HEK293T (cell line): ENCODE measurements at regions not wholly inside any gene's neighbourhood (a gene's known extent, or its start where the extent isn't known, plus 50 kb on each side); places are given as distances from the start of the nearest gene placed in this dataset.

Experiments
- CTCF ChIA-PET: fragments of 350-600 bp; formaldehyde crosslinking; extraction: SDS; loops from one replicate; lab custom pipeline; 2021; ENCODE audit warnings: antibody characterized with exemption, inconsistent platforms; lab: Yijun Ruan, JAX
- POLR2A ChIA-PET: fragments of 350-600 bp; formaldehyde crosslinking; extraction: SDS; loops from one replicate; lab custom pipeline; 2020; ENCODE audit warnings: antibody characterized with exemption, inconsistent platforms; lab: Yijun Ruan, JAX
- DNase-seq: peaks from one replicate; pipeline ENCODE4 v3.0.0; 2012; ENCODE audit warnings: mixed read lengths; ENCODE audit errors: extremely low spot score
- ARNT ChIP-seq: fragments of 450-650 bp; IDR thresholded peaks from 2 replicates; pipeline ENCODE4 v1.6.1; 2017; ENCODE audit warnings: mild to moderate bottlenecking
- BHLHE40 ChIP-seq: fragments of 450-650 bp; IDR thresholded peaks from 2 replicates; pipeline ENCODE4 v1.6.1; 2016; ENCODE audit warnings: mild to moderate bottlenecking, moderate library complexity, borderline replicate concordance
- CTBP1 ChIP-seq: fragments of 450-650 bp; IDR thresholded peaks from 2 replicates; pipeline ENCODE4 v1.6.1; 2016; ENCODE audit warnings: borderline replicate concordance
- ELF4 ChIP-seq: fragments of 450-650 bp; IDR thresholded peaks from 2 replicates; pipeline ENCODE4 v1.6.1; 2017; ENCODE audit warnings: antibody characterized with exemption
- FOXA1 ChIP-seq: fragments of 450-650 bp; IDR thresholded peaks from 2 replicates; pipeline ENCODE4 v1.6.1; 2016; ENCODE audit warnings: mild to moderate bottlenecking
- FOXK2 ChIP-seq: fragments of 450-650 bp; IDR thresholded peaks from 2 replicates; pipeline ENCODE4 v1.6.1; 2016; ENCODE audit warnings: mild to moderate bottlenecking
- FOXM1 ChIP-seq: fragments of 450-650 bp; IDR thresholded peaks from 2 replicates; pipeline ENCODE4 v1.6.1; 2017; ENCODE audit warnings: mild to moderate bottlenecking, borderline replicate concordance
- HDGF ChIP-seq: fragments of 450-650 bp; IDR thresholded peaks from 2 replicates; pipeline ENCODE4 v1.6.1; 2017; ENCODE audit warnings: antibody characterized with exemption, borderline replicate concordance
- L3MBTL2 ChIP-seq: fragments of 450-650 bp; conservative IDR thresholded peaks from 2 replicates; pipeline ENCODE4 v1.6.1; 2016; ENCODE audit warnings: mild to moderate bottlenecking
- LEF1 ChIP-seq: fragments of 450-650 bp; IDR thresholded peaks from 2 replicates; pipeline ENCODE4 v1.6.1; 2017; ENCODE audit warnings: mild to moderate bottlenecking, borderline replicate concordance
- NFRKB ChIP-seq: fragments of 450-650 bp; IDR thresholded peaks from 2 replicates; pipeline ENCODE4 v1.6.1; 2016; ENCODE audit warnings: mild to moderate bottlenecking, moderate library complexity
- SP1 ChIP-seq: fragments of 450-650 bp; IDR thresholded peaks from 2 replicates; pipeline ENCODE4 v1.6.1; 2017
- SUZ12 ChIP-seq: fragments of 450-650 bp; IDR thresholded peaks from 2 replicates; pipeline ENCODE4 v1.6.1; 2016; ENCODE audit warnings: mild to moderate bottlenecking
- TARDBP ChIP-seq: fragments of 450-650 bp; IDR thresholded peaks from 2 replicates; pipeline ENCODE4 v1.6.1; 2016
- ZNF384 ChIP-seq: fragments of 450-650 bp; IDR thresholded peaks from 2 replicates; pipeline ENCODE4 v1.6.1; 2016
- TF ChIP-seq, protein P1 (sequence below): fragments of 450-650 bp; IDR thresholded peaks from 2 replicates; pipeline ENCODE4 v1.6.1; 2016

DNA sequence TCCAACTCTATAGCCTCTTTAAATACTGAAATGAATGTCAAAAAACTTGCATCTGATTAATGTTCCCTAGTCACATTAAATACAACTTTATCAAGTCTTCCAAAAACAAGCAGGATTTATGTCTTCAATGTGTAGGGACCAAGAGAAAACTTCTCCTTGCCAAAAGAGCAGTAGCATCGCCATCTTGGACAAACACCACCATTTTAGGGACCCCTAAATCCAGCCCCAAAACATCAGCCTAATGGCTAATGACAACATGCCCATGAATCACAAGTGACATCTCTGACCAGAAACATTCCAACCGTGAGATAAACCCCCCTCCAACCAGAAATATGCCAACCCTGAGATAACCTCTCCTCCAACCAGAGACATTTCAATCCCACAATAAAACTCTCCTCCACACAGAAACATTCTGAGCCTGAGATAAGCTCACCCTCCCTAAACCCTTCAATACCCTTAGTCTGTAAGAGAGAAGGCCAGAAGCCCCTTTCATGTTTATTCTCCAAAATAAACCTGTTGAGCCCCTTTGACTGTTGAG is 697.4 kb downstream of the TRAM1L1 start:
- ChIA-PET POLR2A (no interaction called here), CTCF (no interaction called here)

DNA sequence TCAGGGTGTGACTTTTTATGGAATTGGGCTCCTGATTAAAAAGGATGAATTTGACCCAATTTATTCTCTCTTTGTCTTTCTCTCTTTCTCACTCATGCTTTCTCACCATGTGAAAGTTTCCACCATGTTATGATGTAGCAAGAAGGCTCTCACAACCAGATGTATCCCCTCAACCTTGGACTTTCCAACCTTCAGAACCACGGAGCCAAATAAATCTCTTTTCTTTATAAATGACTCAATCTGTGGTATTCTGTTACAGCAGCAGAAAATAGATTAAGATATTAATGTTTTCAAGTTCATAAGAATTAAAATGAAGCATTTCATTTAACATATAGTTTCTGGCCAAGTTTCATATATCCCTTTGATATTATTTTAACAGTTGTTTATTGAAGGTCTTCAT is 698.5 kb downstream of the TRAM1L1 start:
- ChIA-PET POLR2A (no interaction called here), CTCF (no interaction called here)
- TF ChIP-seq SP1 (no peak), ARNT (no peak), CTBP1 (no peak), BHLHE40 (no peak), FOXA1 (no peak), HDGF (no peak), L3MBTL2 (no peak), NFRKB (no peak), ZNF384 (no peak), LEF1 (no peak), FOXM1 (no peak), ELF4 (no peak), FOXK2 (no peak), TARDBP (no peak), SUZ12 (no peak)
- TF ChIP-seq, protein P1, sequence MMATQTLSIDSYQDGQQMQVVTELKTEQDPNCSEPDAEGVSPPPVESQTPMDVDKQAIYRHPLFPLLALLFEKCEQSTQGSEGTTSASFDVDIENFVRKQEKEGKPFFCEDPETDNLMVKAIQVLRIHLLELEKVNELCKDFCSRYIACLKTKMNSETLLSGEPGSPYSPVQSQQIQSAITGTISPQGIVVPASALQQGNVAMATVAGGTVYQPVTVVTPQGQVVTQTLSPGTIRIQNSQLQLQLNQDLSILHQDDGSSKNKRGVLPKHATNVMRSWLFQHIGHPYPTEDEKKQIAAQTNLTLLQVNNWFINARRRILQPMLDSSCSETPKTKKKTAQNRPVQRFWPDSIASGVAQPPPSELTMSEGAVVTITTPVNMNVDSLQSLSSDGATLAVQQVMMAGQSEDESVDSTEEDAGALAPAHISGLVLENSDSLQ, result no peak
- no peak for DNase-seq

More for the DNA sequence above, 697.4 kb downstream of the TRAM1L1 start:
- DNase-seq, result no peak
- no peak for TF ChIP-seq LEF1
- no peak for TF ChIP-seq HDGF
- no peak for TF ChIP-seq ZNF384
- no peak for TF ChIP-seq NFRKB
- TF ChIP-seq FOXK2, result no peak
- TF ChIP-seq TARDBP, result no peak
- no peak for TF ChIP-seq SP1
- TF ChIP-seq SUZ12, result no peak
- TF ChIP-seq BHLHE40, result no peak
- no peak for TF ChIP-seq FOXM1
- TF ChIP-seq L3MBTL2, result no peak

DNA sequence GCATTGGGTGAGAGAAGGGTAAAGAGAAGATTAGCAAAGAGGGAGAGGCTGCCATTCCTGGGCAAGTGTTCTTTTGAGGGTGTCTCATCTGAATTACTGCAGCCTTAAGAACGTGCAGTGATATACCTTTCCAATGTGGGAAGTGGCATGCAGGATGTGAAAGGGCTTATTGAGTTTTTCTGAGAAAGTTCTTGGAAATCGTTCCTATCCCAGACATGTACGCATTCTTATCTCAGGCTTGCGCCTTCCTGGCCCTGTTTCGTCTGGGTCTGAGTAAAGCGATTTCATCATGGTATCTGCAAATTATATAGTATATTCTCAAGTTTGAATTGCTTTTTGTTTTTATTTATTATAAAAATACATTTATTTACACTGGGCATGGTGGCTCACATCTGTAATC is 699.8 kb downstream of the TRAM1L1 start:
- no peak for DNase-seq
- no peak for TF ChIP-seq SP1
- TF ChIP-seq ZNF384, result no peak
- no peak for TF ChIP-seq L3MBTL2
- TF ChIP-seq NFRKB, result no peak
- no peak for TF ChIP-seq FOXM1
- TF ChIP-seq FOXA1, result no peak
- TF ChIP-seq FOXK2, result no peak
- TF ChIP-seq LEF1, result no peak
- TF ChIP-seq ELF4, result no peak
- no peak for TF ChIP-seq HDGF
- no peak for TF ChIP-seq TARDBP
- no peak for TF ChIP-seq CTBP1
- TF ChIP-seq SUZ12, result no peak
- POLR2A ChIA-PET, result no interaction called here
- CTCF ChIA-PET, result no interaction called here

DNA sequence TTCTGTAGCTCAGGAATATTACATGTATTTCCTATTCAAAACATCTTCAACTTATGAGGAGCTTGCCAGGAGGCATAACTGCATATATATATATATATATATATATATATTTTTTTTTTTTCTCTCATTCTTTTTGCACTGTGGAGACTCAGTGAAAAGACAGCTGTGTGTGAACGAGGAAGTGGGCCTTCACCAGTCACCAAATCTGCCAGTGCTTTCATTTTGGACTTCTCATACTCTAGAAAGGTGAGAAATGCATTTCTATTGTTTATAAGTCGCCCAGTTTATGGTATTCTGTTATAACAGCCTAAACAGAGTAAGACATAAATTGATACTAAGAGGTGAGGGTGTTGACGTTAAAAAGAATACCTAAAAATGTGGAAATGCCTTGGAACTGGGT is 710.6 kb downstream of the TRAM1L1 start:
- CTCF ChIA-PET, result no interaction called here
- DNase-seq, result no peak
- TF ChIP-seq ARNT, result no peak
- TF ChIP-seq, protein P1, result no peak
- no peak for TF ChIP-seq SUZ12
- no peak for TF ChIP-seq BHLHE40
- no peak for TF ChIP-seq ZNF384
- TF ChIP-seq NFRKB, result no peak
- POLR2A ChIA-PET, result no interaction called here

DNA sequence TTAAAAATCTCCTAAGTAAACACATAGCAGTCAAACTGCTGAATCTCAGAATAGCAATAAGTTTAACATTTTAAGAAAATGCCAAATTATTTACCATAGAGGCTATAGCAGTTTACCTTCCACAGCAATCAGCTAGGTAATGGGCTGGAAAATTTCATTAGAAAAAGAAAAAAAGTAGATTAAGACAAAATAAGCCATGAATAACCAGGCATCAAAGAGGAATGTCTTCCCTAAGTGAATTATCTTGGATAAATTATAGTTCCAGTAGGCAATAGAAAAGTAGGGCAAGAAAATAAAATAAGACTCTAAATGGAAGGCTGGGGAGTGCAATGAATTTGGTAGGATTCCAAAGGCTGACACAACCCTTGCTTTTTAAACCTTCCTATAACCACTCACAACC is 722.8 kb downstream of the TRAM1L1 start:
- TF ChIP-seq BHLHE40 (no peak), ARNT (no peak), ELF4 (no peak), FOXA1 (no peak), HDGF (no peak), LEF1 (no peak), SP1 (no peak), ZNF384 (no peak), SUZ12 (no peak)
- no peak for DNase-seq
- POLR2A ChIA-PET, result no interaction called here
- CTCF ChIA-PET, result no interaction called here

DNA sequence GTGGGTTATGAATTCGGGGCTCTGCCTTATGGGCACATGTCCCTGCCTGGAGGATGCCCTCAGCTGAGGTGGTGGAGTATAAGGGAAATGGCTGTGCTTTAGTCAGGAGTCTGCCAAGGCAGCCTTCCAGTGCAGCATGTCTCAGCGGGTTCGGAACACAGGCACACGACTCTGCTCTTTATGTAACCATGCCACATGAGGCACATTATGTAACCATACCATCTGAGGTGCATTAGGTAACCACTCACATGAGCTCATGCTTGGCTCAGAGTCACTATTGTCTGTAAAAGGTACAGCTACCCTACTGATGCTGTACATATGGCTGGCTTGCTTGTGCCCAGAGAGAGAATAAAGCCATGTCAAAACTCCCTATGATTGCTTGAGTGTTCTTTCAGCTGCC is 723.6 kb downstream of the TRAM1L1 start:
- DNase-seq, result no peak
- ChIA-PET CTCF (no interaction called here), POLR2A (no interaction called here)
- TF ChIP-seq ARNT (no peak), ZNF384 (no peak), HDGF (no peak), SUZ12 (no peak), CTBP1 (no peak), L3MBTL2 (no peak), TARDBP (no peak), BHLHE40 (no peak), FOXM1 (no peak), FOXK2 (no peak), NFRKB (no peak), FOXA1 (no peak), SP1 (no peak), ELF4 (no peak), LEF1 (no peak)
- TF ChIP-seq, protein P1, result no peak
